GM19324 (cell line): ENCODE measurements at regions not wholly inside any gene's neighbourhood (a gene's known extent, or its start where the extent isn't known, plus 50 kb on each side); places are given as distances from the start of the nearest gene placed in this dataset.

Experiments used
- ATAC-seq: cut with Tn5 transposase; IDR thresholded peaks from one replicate; pipeline ENCODE4 v1.9.1; 2021; ENCODE audit warnings: mild to moderate bottlenecking, moderate library complexity; ENCODE audit not compliant: unreplicated experiment, low FRiP score

DNA sequence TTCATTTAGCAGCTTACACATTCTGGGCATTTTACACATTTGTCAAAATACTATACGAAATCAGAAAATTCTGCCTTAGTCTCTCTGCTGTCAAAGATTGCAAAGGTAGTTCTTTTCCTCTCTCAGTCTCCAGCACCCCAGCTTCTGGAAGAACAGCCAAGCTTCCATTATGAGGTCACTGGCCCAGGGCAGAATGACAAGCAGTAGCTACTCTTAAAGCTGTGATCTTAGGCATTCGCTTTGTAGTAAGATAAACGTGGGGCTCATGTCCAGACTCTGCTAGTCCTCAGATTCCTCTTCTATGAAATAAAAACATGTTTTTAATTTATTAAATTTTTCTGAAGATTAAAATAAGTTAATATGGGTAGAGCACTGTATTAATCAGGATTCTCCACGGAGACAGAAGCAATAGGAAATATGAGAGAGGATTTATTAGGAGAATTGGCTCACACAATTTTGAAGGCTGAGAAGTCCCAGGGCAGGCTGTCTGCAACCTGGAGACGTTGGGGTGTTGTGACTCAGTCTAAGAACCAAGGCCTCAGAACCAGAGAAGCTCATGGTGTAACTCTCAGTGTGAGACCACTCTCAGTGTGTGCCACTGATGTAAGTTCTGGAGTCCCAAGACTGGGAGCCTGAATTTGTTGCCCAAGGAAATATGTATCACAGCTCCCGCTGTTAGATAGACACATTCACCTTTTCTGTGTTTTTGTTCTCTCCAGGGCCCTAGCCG, 201.2 kb downstream of the CMPK2 start:
- no peak for ATAC-seq

DNA sequence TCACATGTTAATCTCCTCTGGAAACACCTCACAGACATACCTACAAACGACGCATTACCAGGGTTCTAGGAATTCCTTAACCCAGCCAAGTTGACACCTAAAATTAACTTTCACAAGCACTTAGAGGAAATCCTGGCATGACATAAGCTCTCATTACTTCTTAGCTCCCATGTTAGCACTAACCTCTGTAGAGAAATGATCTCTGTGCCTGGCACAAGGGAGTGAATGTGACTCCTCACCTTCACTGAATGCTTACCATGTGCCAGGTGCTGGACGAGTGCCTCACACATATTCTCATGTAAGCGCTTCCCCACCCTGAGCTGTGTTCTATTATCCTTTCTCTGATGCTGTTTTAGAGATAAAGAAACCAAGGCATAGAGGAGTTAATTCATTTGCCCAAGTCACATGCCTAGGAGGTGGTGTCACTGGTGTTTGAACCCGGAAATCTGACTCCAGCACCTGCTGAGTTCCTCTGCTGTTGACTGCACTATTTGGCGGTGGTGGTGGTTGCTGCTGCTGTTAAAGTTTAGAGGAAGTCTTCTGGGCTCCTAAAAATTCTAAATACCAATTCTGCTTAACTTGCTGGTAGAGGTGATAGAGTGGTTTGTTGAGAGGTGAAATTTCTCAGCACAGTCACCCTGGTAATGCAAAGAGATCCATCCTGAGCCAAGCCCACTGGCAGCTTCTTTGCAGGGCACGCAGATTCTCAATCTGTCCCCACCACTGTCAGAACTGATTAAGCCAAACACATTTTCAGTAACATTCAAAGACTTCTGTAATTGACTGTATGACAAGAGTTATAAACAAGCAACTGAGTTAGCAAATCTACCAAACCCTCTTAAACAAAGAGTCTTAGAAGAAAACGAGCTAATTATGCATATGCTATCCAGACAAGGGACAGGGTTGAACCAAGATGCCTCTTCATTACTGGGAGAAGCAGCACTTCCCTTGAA, 200.3 kb downstream of the CMPK2 start:
- ATAC-seq, result no peak

DNA sequence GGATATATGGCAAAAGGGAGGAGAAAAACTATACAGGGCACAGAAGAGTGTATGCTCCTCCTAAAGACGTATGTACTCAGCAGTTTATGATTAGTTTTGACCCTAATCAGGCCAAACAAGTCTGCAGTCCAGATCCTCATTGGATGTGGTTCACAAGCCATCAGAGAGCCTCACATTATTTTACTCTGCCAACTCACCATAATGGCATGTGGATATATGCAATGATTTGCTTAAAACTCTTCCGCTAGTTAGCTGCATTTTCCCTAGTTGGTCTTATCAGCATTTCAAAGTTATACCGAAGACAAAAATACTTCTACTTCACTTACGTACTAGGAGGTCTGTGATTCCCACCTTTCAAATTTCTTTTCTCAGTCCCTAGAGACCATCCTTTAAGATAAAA, 198.4 kb downstream of the CMPK2 start:
- ATAC-seq, result no peak

DNA sequence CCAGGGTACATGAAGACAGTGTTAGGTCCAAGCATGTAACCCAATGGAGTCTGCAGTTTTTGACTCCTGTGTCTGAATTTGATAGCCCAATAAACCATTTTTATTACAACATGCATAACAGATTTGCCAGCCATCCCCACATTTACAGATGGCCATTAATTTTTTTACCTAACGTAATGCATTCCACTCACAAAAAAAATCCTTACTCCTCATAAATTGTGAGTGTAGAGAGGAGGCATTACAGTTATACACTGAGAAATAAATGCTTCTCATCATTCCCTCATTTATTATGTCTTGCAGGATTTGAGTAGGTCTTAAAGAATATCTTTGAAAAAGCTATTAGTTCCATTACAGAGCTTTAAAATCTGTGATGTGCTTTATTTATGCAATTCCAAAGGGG, 193.8 kb downstream of the CMPK2 start:
- ATAC-seq, result no peak

DNA sequence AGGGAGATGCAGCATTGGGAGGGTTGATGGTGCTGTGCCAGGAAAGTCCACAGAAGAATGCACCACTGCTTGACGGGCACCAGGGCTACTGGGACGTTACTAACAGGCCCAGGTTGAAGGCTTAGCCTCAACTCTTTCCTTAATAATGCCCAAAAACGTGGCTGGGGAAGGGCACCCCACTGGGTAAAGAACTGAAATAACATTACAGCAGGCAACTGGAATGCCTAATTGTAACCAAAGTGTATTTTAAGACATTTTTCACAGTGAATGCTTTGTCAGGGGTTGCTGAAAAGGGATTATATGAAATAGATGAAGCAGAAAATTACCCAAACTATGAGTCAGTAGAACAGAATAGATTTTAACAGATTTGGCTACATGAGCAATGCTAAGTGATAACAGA, 191.3 kb downstream of the CMPK2 start:
- ATAC-seq, result no peak

- no peak for ATAC-seq
These were observed 189.9 kb downstream of the CMPK2 start for GRCh38 chr2:6675791-6676190.

GRCh38 chr2:6676241-6676640, 189.5 kb downstream of the CMPK2 start:
- no peak for ATAC-seq

- no peak for ATAC-seq
These were observed 188.9 kb downstream of the CMPK2 start for GRCh38 chr2:6676776-6677175.

- ATAC-seq, result no peak
These were observed 186.2 kb downstream of the CMPK2 start for GRCh38 chr2:6679471-6679870.

GRCh38 chr2:6683516-6683915, 182.2 kb downstream of the CMPK2 start:
- no peak for ATAC-seq

DNA sequence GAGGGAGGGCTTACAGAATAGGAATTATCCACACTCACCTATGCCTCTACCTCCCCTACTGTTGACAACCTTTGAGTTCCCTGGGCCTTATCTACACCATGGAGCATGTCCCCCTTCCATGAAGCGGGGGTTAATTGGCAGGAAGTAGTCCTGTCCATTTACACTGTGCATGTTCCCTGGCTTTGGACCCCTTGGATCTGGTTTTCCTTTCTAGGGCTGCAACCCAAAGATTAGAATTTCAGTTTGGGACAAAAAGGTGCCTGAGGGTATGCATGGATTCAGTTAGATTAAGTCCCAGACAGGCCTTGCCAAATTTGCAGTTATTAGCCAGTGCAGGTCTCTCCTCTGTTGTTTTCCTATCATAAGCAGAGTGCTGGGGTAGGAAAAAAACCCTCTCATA, 180.3 kb downstream of the CMPK2 start:
- no peak for ATAC-seq

- no peak for ATAC-seq
These were observed 173.7 kb downstream of the CMPK2 start for GRCh38 chr2:6692056-6692455.

GRCh38 chr2:6692819-6693218, 172.9 kb downstream of the CMPK2 start:
- no peak for ATAC-seq

DNA sequence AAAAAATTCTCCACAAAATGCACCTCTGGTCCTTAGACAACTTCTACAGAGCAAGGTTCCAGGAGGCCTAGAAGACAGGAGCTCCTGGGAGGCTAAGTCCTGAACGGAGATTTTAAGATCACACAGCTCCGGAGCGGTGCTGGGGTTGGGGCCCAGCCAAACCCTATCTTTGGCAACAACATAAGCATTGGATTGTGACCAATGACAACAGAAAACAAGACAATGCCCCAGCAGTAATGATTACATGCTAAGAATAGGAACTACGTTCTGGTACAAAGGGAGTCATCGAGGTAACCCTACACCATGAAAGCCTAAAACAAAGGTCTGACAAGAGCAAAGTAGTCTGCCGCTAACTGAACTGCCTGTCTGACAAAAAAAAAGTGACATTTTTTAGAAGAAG, 171.2 kb downstream of the CMPK2 start:
- no peak for ATAC-seq

DNA sequence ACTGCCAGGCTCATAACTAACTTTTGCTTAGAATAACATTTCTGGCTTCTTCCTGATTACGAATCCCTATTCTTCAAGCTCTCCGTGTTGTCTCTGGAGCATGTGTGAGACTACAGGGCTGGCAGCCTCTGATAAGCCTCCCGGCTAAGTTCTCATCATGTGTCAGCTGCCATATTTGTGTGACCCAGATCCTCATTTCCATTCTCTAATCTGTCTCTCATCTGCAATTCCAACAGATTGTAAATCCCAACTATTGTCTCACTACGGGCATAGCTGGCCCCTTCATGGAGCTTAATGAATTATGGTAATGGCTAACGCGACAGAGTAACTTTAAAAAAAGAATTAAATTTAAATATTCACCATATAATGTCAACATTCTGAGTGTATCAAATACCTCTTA, 165.4 kb downstream of the CMPK2 start:
- no peak for ATAC-seq

- no peak for ATAC-seq
These were observed 161.6 kb downstream of the CMPK2 start for GRCh38 chr2:6704077-6704476.

DNA sequence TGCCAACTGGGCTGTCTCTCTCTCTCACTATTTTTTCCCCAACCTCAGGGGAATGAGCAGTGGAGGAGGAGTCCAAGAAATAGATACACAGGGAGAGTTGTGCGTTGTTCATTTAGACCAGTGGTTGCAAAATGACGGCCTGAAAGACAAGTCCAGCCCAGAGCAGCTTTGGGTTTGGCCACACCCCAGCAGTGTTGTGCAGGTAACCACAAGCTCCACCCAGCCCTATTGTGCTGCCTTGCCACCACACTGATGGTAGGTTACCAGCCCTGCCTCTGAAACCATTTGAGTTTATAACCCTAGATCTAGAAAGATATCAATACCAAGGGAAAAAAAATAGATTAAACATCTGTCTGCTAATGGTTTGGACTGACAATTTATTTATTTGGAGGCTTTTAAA, 144.3 kb downstream of the CMPK2 start:
- ATAC-seq, result no peak

GRCh38 chr2:6722574-6722973, 143.1 kb downstream of the CMPK2 start:
- ATAC-seq, result no peak

- no peak for ATAC-seq
These were observed 141.7 kb downstream of the CMPK2 start for GRCh38 chr2:6723865-6724604.

DNA sequence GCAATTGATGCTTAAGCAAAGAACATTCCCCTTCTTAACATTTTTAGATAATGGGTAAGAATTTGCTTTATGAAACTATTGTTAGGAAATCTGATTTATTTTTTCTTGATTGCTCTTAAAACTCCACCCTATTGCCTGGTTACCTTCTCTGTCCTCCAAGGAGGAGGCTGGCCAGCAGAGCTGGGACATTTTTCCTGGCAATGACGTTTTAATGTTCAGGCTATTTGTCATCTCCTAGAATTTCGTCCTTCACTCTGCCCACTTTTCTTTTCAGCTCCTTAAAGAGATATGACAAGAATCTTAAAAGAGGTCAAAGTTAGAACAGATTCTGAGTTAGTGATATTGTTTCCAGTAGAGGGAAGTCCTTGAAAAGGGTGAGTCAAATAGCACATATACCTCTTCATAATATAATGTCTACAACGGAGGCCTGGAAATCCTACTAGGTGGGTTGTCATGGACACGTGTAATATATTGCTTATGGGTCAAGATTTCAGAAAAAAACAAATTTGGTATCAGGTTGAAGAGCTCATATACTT, 141.0 kb downstream of the CMPK2 start:
- ATAC-seq, result no peak

- ATAC-seq, result no peak
These were observed 137.6 kb downstream of the CMPK2 start for GRCh38 chr2:6728156-6728555.
